Nephron progenitor cell (in vitro differentiated cells): ENCODE measurements at regions not wholly inside any gene's neighbourhood (a gene's known extent, or its start where the extent isn't known, plus 50 kb on each side); places are given as distances from the start of the nearest gene placed in this dataset.

ENCODE experiments used
- DNase-seq: peaks from one replicate; pipeline ENCODE4 v3.0.0; 2021
- H3K27ac Mint-ChIP-seq: 2 replicates; pipeline ENCODE4 v1.8.0; 2021; ENCODE audit warnings: mild to moderate bottlenecking, moderate library complexity, mixed read lengths
- H3K27me3 Mint-ChIP-seq: 2 replicates; pipeline ENCODE4 v1.8.0; 2021; ENCODE audit warnings: mild to moderate bottlenecking, low read depth, mixed read lengths; ENCODE audit not compliant: poor library complexity
- H3K36me3 Mint-ChIP-seq: 2 replicates; pipeline ENCODE4 v1.8.0; 2021; ENCODE audit warnings: low read depth, mixed read lengths
- H3K4me1 Mint-ChIP-seq: 2 replicates; pipeline ENCODE4 v1.8.0; 2021; ENCODE audit warnings: mixed read lengths
- H3K4me3 Mint-ChIP-seq: 2 replicates; pipeline ENCODE4 v1.8.0; 2021; ENCODE audit warnings: mild to moderate bottlenecking, moderate library complexity, mixed read lengths
- H3K9me3 Mint-ChIP-seq: 2 replicates; pipeline ENCODE4 v1.8.0; 2021; ENCODE audit warnings: mild to moderate bottlenecking, moderate library complexity, mixed read lengths
- CTCF ChIP-seq: fragments of 200-600 bp; sonication (generic); IDR thresholded peaks from 2 replicates; pipeline ENCODE4 v1.5.0; 2021; ENCODE audit warnings: antibody characterized with exemption

GRCh38 chr5:117103703-117104102, 529.1 kb upstream of the SEMA6A start:
- Mint-ChIP-seq H3K4me3 (no peak overlapping the region), H3K27ac (peak overlapping the region; percentile 67), H3K9me3 (no peaks in the 10 kb centered on the region), H3K27me3 (no peaks in the 10 kb centered on the region), H3K4me1 (peaks cover 34% of the 10 kb centered on the region), H3K36me3 (no peaks in the 10 kb centered on the region)
- TF ChIP-seq CTCF: no peak
- no peak for DNase-seq

- H3K4me1 Mint-ChIP-seq: peaks cover 39% of the 10 kb centered on the region
Measured at GRCh38 chr5:117102591-117102990, 528.0 kb upstream of the SEMA6A start.

GRCh38 chr5:117100176-117100575, 525.6 kb upstream of the SEMA6A start:
- no peak overlapping the region for H3K4me3 Mint-ChIP-seq
- TF ChIP-seq CTCF: no peak
- H3K27ac Mint-ChIP-seq: no peak overlapping the region
- H3K9me3 Mint-ChIP-seq: no peaks in the 10 kb centered on the region
- no peaks in the 10 kb centered on the region for H3K27me3 Mint-ChIP-seq
- DNase-seq: no peak
- no peaks in the 10 kb centered on the region for H3K36me3 Mint-ChIP-seq
- H3K4me1 Mint-ChIP-seq: peaks cover 51% of the 10 kb centered on the region

More at GRCh38 chr5:117102591-117102990, 528.0 kb upstream of the SEMA6A start:
- TF ChIP-seq CTCF: no peak
- Mint-ChIP-seq H3K27me3 (no peaks in the 10 kb centered on the region), H3K9me3 (no peaks in the 10 kb centered on the region), H3K27ac (no peak overlapping the region), H3K4me3 (no peak overlapping the region), H3K36me3 (no peaks in the 10 kb centered on the region)
- no peak for DNase-seq

GRCh38 chr5:117098094-117098493, 523.5 kb upstream of the SEMA6A start:
- DNase-seq: no peak
- TF ChIP-seq CTCF: no peak
- Mint-ChIP-seq H3K27ac (no peak overlapping the region), H3K36me3 (peaks cover 4% of the 10 kb centered on the region), H3K4me3 (no peak overlapping the region), H3K4me1 (peaks cover 49% of the 10 kb centered on the region), H3K27me3 (no peaks in the 10 kb centered on the region), H3K9me3 (peaks cover 4% of the 10 kb centered on the region)

GRCh38 chr5:117095346-117096332, 521.0 kb upstream of the SEMA6A start:
- DNase-seq: no peak
- Mint-ChIP-seq H3K27ac (peak overlapping the region; percentile 97), H3K9me3 (peaks cover 4% of the 10 kb centered on the region), H3K4me3 (peak overlapping the region; percentile 64), H3K4me1 (peaks cover 42% of the 10 kb centered on the region), H3K36me3 (peaks cover 5% of the 10 kb centered on the region), H3K27me3 (no peaks in the 10 kb centered on the region)
- TF ChIP-seq CTCF: no peak
